ENCODE measurements at regions not wholly inside any gene's neighbourhood (a gene's known extent, or its start where the extent isn't known, plus 50 kb on each side); places are given as distances from the start of the nearest gene placed in this dataset.

DNA sequence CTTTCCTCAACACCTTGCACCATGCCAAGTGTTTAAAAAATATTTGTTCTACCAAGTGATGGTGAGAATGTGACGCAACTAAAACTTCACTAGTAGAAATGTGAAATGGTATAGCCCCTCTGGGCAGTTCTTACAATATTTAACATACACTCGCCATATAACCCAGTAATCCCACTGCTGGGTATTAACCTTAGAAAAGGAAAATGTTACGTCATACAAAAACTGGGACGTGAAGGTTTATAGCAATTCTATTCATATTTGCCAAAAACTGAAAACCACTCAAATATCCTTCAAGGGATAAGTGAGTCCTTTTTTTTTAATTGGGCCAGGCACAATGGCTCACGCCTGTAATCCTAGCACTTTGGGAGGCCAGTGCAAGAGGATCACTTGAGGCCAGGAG is 279.3 kb downstream of the SKIDA1 start:
- TF ChIP-seq, protein P1, sequence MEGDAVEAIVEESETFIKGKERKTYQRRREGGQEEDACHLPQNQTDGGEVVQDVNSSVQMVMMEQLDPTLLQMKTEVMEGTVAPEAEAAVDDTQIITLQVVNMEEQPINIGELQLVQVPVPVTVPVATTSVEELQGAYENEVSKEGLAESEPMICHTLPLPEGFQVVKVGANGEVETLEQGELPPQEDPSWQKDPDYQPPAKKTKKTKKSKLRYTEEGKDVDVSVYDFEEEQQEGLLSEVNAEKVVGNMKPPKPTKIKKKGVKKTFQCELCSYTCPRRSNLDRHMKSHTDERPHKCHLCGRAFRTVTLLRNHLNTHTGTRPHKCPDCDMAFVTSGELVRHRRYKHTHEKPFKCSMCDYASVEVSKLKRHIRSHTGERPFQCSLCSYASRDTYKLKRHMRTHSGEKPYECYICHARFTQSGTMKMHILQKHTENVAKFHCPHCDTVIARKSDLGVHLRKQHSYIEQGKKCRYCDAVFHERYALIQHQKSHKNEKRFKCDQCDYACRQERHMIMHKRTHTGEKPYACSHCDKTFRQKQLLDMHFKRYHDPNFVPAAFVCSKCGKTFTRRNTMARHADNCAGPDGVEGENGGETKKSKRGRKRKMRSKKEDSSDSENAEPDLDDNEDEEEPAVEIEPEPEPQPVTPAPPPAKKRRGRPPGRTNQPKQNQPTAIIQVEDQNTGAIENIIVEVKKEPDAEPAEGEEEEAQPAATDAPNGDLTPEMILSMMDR (IDR thresholded peaks at IDR 0.05): no peak
- TF ChIP-seq POLR2A (IDR thresholded peaks at IDR 0.05): no peak

Measured in breast epithelium (tissue), 3 donors.